Neural cell (in vitro differentiated cells): ENCODE measurements at regions not wholly inside any gene's neighbourhood (a gene's known extent, or its start where the extent isn't known, plus 50 kb on each side); places are given as distances from the start of the nearest gene placed in this dataset.

Source experiments
- H2AFZ ChIP-seq: fragments of 200-600, 300-800 bp; sonication (generic), shearing (Covaris generic); 2 replicates; pipeline ENCODE4 v1.6.0; 2014; ENCODE audit warnings: low read depth, mild to moderate bottlenecking, antibody characterized with exemption, low read length, moderate library complexity
- H3F3A ChIP-seq: fragments of 200-600 bp; shearing (Covaris generic); 2 replicates; pipeline ENCODE4 v1.6.1; 2016; ENCODE audit warnings: mild to moderate bottlenecking, moderate library complexity, mixed read lengths, antibody characterized with exemption, low read length; ENCODE audit not compliant: insufficient read depth, poor library complexity, severe bottlenecking
- H3K27ac ChIP-seq: fragments of 200-600, 300-800 bp; sonication (generic), shearing (Covaris generic); 2 replicates; pipeline ENCODE4 v1.5.1; 2014; ENCODE audit warnings: mild to moderate bottlenecking, low read length, moderate library complexity
- H3K27me3 ChIP-seq: fragments of 300-800, 200-600 bp; sonication (generic), shearing (Covaris generic); 2 replicates; pipeline ENCODE4 v1.6.0; 2014; ENCODE audit warnings: mild to moderate bottlenecking, low read depth, low read length, moderate library complexity; ENCODE audit not compliant: insufficient read depth
- H3K36me3 ChIP-seq: fragments of 300-800, 200-600 bp; sonication (generic), shearing (Covaris generic); 2 replicates; pipeline ENCODE4 v1.5.1; 2014; ENCODE audit warnings: mild to moderate bottlenecking, antibody characterized with exemption, low read length, moderate library complexity; ENCODE audit not compliant: insufficient read depth
- H3K4me2 ChIP-seq: fragments of 300-800, 200-600 bp; sonication (generic), shearing (Covaris generic); 2 replicates; pipeline ENCODE4 v1.6.0; 2014; ENCODE audit warnings: mild to moderate bottlenecking, low read length
- H3K4me3 ChIP-seq: fragments of 300-800, 200-600 bp; sonication (generic), shearing (Covaris generic); 2 replicates; pipeline ENCODE4 v1.5.1; 2014; ENCODE audit warnings: mild to moderate bottlenecking, low read length, moderate library complexity
- H3K79me2 ChIP-seq: fragments of 200-600 bp; shearing (Covaris generic); replicated peaks from 2 replicates; pipeline ENCODE4 v1.6.0; 2014; ENCODE audit warnings: mild to moderate bottlenecking, low read length, moderate library complexity; ENCODE audit not compliant: insufficient read depth
- H3K9ac ChIP-seq: fragments of 300-800, 200-600 bp; sonication (generic), shearing (Covaris generic); 2 replicates; pipeline ENCODE4 v1.6.1; 2016; ENCODE audit warnings: mild to moderate bottlenecking, low read length, mixed read lengths
- H3K9me2 ChIP-seq: fragments of 200-600 bp; shearing (Covaris generic); 2 replicates; pipeline ENCODE4 v1.6.1; 2016; ENCODE audit warnings: mild to moderate bottlenecking, low read length, mixed read lengths; ENCODE audit not compliant: insufficient read depth
- H3K9me3 ChIP-seq: fragments of 200-600, 300-800 bp; sonication (generic), shearing (Covaris generic); 2 replicates; pipeline ENCODE4 v1.6.1; 2016; ENCODE audit warnings: mild to moderate bottlenecking, mixed run types, low read length, moderate library complexity, mixed read lengths
- H4K20me1 ChIP-seq: fragments of 200-600 bp; shearing (Covaris generic); 2 replicates; pipeline ENCODE4 v1.6.1; 2016; ENCODE audit warnings: mild to moderate bottlenecking, mixed run types; ENCODE audit not compliant: insufficient read depth
- CTCF ChIP-seq: fragments of 450-650 bp; IDR thresholded peaks from 2 replicates; pipeline ENCODE4 v1.5.1; 2014; ENCODE audit warnings: antibody characterized with exemption, mild to moderate bottlenecking, moderate library complexity; ENCODE audit not compliant: poor library complexity, severe bottlenecking
- EP300 ChIP-seq: fragments of 450-650 bp; conservative IDR thresholded peaks from 2 replicates; pipeline ENCODE4 v1.6.1; 2014; ENCODE audit warnings: antibody characterized with exemption, mild to moderate bottlenecking, moderate library complexity; ENCODE audit not compliant: poor library complexity, severe bottlenecking
- EZH2 ChIP-seq: fragments of 200-600, 300-800 bp; shearing (Covaris generic), sonication (generic); IDR thresholded peaks from 2 replicates; pipeline ENCODE4 v1.6.1; 2014; ENCODE audit warnings: antibody characterized with exemption, low read length, borderline replicate concordance, mild to moderate bottlenecking; ENCODE audit not compliant: insufficient read depth, poor library complexity, severe bottlenecking
- MXI1 ChIP-seq: fragments of 450-650 bp; conservative IDR thresholded peaks from 2 replicates; pipeline ENCODE4 v1.6.1; 2014; ENCODE audit warnings: antibody characterized with exemption, mild to moderate bottlenecking; ENCODE audit not compliant: poor library complexity, severe bottlenecking
- POLR2AphosphoS5 ChIP-seq: IDR thresholded peaks from 2 replicates; pipeline ENCODE4 v1.6.1; 2012
- RAD21 ChIP-seq: fragments of 450-650 bp; conservative IDR thresholded peaks from 2 replicates; pipeline ENCODE4 v1.6.1; 2014; ENCODE audit warnings: antibody characterized with exemption, mild to moderate bottlenecking, moderate library complexity
- SMC3 ChIP-seq: fragments of 450-650 bp; conservative IDR thresholded peaks from 2 replicates; pipeline ENCODE4 v1.6.1; 2014; ENCODE audit warnings: antibody characterized with exemption, mild to moderate bottlenecking, moderate library complexity; ENCODE audit not compliant: poor library complexity
- TAF1 ChIP-seq: IDR thresholded peaks from 2 replicates; pipeline ENCODE4 v1.6.1; 2012; ENCODE audit warnings: low read depth
- TF ChIP-seq, protein P1 (sequence below): IDR thresholded peaks from 2 replicates; pipeline ENCODE4 v1.6.1; 2012; ENCODE audit warnings: borderline replicate concordance

GRCh38 chr5:72036951-72037350 is 70.3 kb upstream of the MAP1B start:
- Histone ChIP-seq H3K9ac (no peak overlapping the region), H3K9me2 (no peaks in the 10 kb centered on the region), H3K27ac (no peak overlapping the region), H3F3A (peaks cover 7% of the 10 kb centered on the region), H4K20me1 (no peaks in the 10 kb centered on the region), H3K9me3 (no peaks in the 10 kb centered on the region), H3K36me3 (no peaks in the 10 kb centered on the region), H2AFZ (no peak overlapping the region), H3K27me3 (no peaks in the 10 kb centered on the region), H3K79me2 (peaks cover 5% of the 10 kb centered on the region), H3K4me2 (no peak overlapping the region), H3K4me3 (no peak overlapping the region)
- TF ChIP-seq TAF1, result no peak
- TF ChIP-seq CTCF, result no peak
- TF ChIP-seq EZH2, result no peak
- no peak for TF ChIP-seq EP300
- TF ChIP-seq RAD21, result no peak
- no peak for TF ChIP-seq MXI1
- no peak for TF ChIP-seq POLR2AphosphoS5
- TF ChIP-seq SMC3, result no peak
- TF ChIP-seq, protein P1, sequence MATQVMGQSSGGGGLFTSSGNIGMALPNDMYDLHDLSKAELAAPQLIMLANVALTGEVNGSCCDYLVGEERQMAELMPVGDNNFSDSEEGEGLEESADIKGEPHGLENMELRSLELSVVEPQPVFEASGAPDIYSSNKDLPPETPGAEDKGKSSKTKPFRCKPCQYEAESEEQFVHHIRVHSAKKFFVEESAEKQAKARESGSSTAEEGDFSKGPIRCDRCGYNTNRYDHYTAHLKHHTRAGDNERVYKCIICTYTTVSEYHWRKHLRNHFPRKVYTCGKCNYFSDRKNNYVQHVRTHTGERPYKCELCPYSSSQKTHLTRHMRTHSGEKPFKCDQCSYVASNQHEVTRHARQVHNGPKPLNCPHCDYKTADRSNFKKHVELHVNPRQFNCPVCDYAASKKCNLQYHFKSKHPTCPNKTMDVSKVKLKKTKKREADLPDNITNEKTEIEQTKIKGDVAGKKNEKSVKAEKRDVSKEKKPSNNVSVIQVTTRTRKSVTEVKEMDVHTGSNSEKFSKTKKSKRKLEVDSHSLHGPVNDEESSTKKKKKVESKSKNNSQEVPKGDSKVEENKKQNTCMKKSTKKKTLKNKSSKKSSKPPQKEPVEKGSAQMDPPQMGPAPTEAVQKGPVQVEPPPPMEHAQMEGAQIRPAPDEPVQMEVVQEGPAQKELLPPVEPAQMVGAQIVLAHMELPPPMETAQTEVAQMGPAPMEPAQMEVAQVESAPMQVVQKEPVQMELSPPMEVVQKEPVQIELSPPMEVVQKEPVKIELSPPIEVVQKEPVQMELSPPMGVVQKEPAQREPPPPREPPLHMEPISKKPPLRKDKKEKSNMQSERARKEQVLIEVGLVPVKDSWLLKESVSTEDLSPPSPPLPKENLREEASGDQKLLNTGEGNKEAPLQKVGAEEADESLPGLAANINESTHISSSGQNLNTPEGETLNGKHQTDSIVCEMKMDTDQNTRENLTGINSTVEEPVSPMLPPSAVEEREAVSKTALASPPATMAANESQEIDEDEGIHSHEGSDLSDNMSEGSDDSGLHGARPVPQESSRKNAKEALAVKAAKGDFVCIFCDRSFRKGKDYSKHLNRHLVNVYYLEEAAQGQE, result no peak

DNA sequence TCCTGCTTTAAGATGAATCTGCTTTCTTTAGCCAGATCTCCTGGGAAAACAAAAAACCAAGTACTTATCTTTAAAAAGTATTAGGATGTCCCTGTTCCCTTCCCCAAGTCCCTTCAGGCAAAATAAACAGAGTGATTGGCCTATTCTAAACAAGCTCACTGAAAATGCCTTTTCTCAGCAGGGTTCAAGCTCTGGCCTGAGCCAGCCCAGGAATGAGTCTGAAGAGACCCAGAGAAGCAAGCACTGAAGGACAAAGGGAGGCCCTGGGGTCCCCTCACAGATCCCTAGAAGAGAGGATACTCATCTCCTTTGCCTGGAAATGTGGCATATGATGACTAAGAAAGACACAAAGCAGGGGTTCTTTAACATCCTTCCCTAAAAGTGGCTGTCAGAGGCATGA is 66.8 kb upstream of the MAP1B start:
- H2AFZ ChIP-seq, result no peak overlapping the region
- H3K79me2 ChIP-seq, result no peaks in the 10 kb centered on the region
- H3K9ac ChIP-seq, result no peak overlapping the region
- TF ChIP-seq EZH2, result no peak
- TF ChIP-seq MXI1, result no peak
- no peak for TF ChIP-seq RAD21
- TF ChIP-seq POLR2AphosphoS5, result no peak
- TF ChIP-seq SMC3, result no peak
- TF ChIP-seq, protein P1, result no peak
- H3K9me2 ChIP-seq, result no peaks in the 10 kb centered on the region
- no peaks in the 10 kb centered on the region for H4K20me1 ChIP-seq
- no peaks in the 10 kb centered on the region for H3K36me3 ChIP-seq
- H3F3A ChIP-seq, result peaks cover 2% of the 10 kb centered on the region
- no peak overlapping the region for H3K4me2 ChIP-seq
- H3K4me3 ChIP-seq, result no peak overlapping the region
- H3K27me3 ChIP-seq, result no peaks in the 10 kb centered on the region
- H3K9me3 ChIP-seq, result no peaks in the 10 kb centered on the region
- H3K27ac ChIP-seq, result no peak overlapping the region
